ENCODE measurements at regions not wholly inside any gene's neighbourhood (a gene's known extent, or its start where the extent isn't known, plus 50 kb on each side); places are given as distances from the start of the nearest gene placed in this dataset.
"Not testable (repeated sequence)": the region's sequence is repeated elsewhere in the genome, so short reads cannot be mapped to it uniquely, and the experiment has no call there.

GRCh38 chr4:14916554-14917297, 85.6 kb upstream of the CPEB2 start:
- ChIA-PET CTCF (no interaction called here), POLR2A (no interaction called here)
- Mint-ChIP-seq H3K4me3 (no peak overlapping the region), H3K27ac (no peak overlapping the region), H3K36me3 (ENCODE audit: low read depth) (no peaks in the 10 kb centered on the region), H3K27me3 (ENCODE audit: low read depth) (peaks cover 6% of the 10 kb centered on the region), H3K4me1 (ENCODE audit: low read depth) (no peaks in the 10 kb centered on the region), H3K9me3 (ENCODE audit: insufficient read depth) (no peaks in the 10 kb centered on the region)
- ATAC-seq (no peak), DNase-seq (no peak)

GRCh38 chr4:14917298-14917633, 85.0 kb upstream of the CPEB2 start:
- Mint-ChIP-seq H3K4me1 (ENCODE audit: low read depth) (no peaks in the 10 kb centered on the region), H3K27ac (no peak overlapping the region), H3K27me3 (ENCODE audit: low read depth) (peaks cover 6% of the 10 kb centered on the region), H3K9me3 (ENCODE audit: insufficient read depth) (no peaks in the 10 kb centered on the region), H3K4me3 (no peak overlapping the region), H3K36me3 (ENCODE audit: low read depth) (no peaks in the 10 kb centered on the region)
- CTCF ChIA-PET, result no interaction called here
- DNase-seq, result no peak
- no peak for ATAC-seq
- POLR2A ChIA-PET, result no interaction called here

GRCh38 chr4:14918336-14918735, 83.9 kb upstream of the CPEB2 start:
- no peaks in the 10 kb centered on the region for H3K9me3 Mint-ChIP-seq (ENCODE audit: insufficient read depth)
- H3K4me3 Mint-ChIP-seq, result no peak overlapping the region
- ATAC-seq (no peak), DNase-seq (no peak)
- CTCF ChIA-PET, result no interaction called here
- no peaks in the 10 kb centered on the region for H3K4me1 Mint-ChIP-seq (ENCODE audit: low read depth)
- POLR2A ChIA-PET, result no interaction called here
- H3K27ac Mint-ChIP-seq, result no peak overlapping the region
- no peaks in the 10 kb centered on the region for H3K36me3 Mint-ChIP-seq (ENCODE audit: low read depth)
- H3K27me3 Mint-ChIP-seq (ENCODE audit: low read depth), result peaks cover 3% of the 10 kb centered on the region

- ATAC-seq (no peak), DNase-seq (no peak)
- H3K27me3 Mint-ChIP-seq (ENCODE audit: low read depth), result peaks cover 3% of the 10 kb centered on the region
- H3K27ac Mint-ChIP-seq, result no peak overlapping the region
- H3K36me3 Mint-ChIP-seq (ENCODE audit: low read depth), result no peaks in the 10 kb centered on the region
- ChIA-PET POLR2A (interaction anchor here (0.6 kb wide), 1 partner anchor 1619 kb away, joined by 3 read pairs; no protein-coding TSS in a partner anchor), CTCF (no interaction called here)
- no peaks in the 10 kb centered on the region for H3K4me1 Mint-ChIP-seq (ENCODE audit: low read depth)
- H3K9me3 Mint-ChIP-seq (ENCODE audit: insufficient read depth), result no peaks in the 10 kb centered on the region
- no peak overlapping the region for H3K4me3 Mint-ChIP-seq
These were observed 82.5 kb upstream of the CPEB2 start for GRCh38 chr4:14919785-14920184.

GRCh38 chr4:14920237-14920636, 82.0 kb upstream of the CPEB2 start:
- CTCF ChIA-PET, result no interaction called here
- Mint-ChIP-seq H3K4me1 (ENCODE audit: low read depth) (no peaks in the 10 kb centered on the region), H3K4me3 (no peak overlapping the region), H3K9me3 (ENCODE audit: insufficient read depth) (no peaks in the 10 kb centered on the region), H3K36me3 (ENCODE audit: low read depth) (no peaks in the 10 kb centered on the region), H3K27ac (no peak overlapping the region), H3K27me3 (ENCODE audit: low read depth) (peaks cover 3% of the 10 kb centered on the region)
- POLR2A ChIA-PET, result interaction anchor here (0.6 kb wide), 1 partner anchor 1618 kb away, joined by 3 read pairs; no protein-coding TSS in a partner anchor
- ATAC-seq (no peak), DNase-seq (no peak)

GRCh38 chr4:14920759-14921320, 81.4 kb upstream of the CPEB2 start:
- H3K27me3 Mint-ChIP-seq (ENCODE audit: low read depth), result peaks cover 3% of the 10 kb centered on the region
- ChIA-PET CTCF (no interaction called here), POLR2A (no interaction called here)
- no peak overlapping the region for H3K4me3 Mint-ChIP-seq
- DNase-seq (peak; percentile 28), ATAC-seq (peak; percentile 52)
- H3K4me1 Mint-ChIP-seq (ENCODE audit: low read depth), result no peaks in the 10 kb centered on the region
- no peak overlapping the region for H3K27ac Mint-ChIP-seq
- no peaks in the 10 kb centered on the region for H3K9me3 Mint-ChIP-seq (ENCODE audit: insufficient read depth)
- no peaks in the 10 kb centered on the region for H3K36me3 Mint-ChIP-seq (ENCODE audit: low read depth)

- ATAC-seq; H3K9me3 Mint-ChIP-seq (ENCODE audit: insufficient read depth); H3K4me1 Mint-ChIP-seq (ENCODE audit: low read depth); CTCF ChIA-PET; H3K27ac Mint-ChIP-seq; DNase-seq; H3K36me3 Mint-ChIP-seq (ENCODE audit: low read depth); H3K4me3 Mint-ChIP-seq; POLR2A ChIA-PET; H3K27me3 Mint-ChIP-seq (ENCODE audit: low read depth): not testable (repeated sequence)
These were observed 80.5 kb upstream of the CPEB2 start for GRCh38 chr4:14921781-14922180.

- DNase-seq (peak; percentile 32), ATAC-seq (peak; percentile 64)
- H3K27ac Mint-ChIP-seq, result no peak overlapping the region
- ChIA-PET POLR2A (interaction anchor here (1.2 to 1.7 kb wide), 2 partner anchors 77 to 79 kb away, joined by 4 to 8 read pairs; no protein-coding TSS in a partner anchor), CTCF (no interaction called here)
- no peak overlapping the region for H3K4me3 Mint-ChIP-seq
- no peaks in the 10 kb centered on the region for H3K4me1 Mint-ChIP-seq (ENCODE audit: low read depth)
- H3K9me3 Mint-ChIP-seq (ENCODE audit: insufficient read depth), result no peaks in the 10 kb centered on the region
- no peaks in the 10 kb centered on the region for H3K36me3 Mint-ChIP-seq (ENCODE audit: low read depth)
- no peaks in the 10 kb centered on the region for H3K27me3 Mint-ChIP-seq (ENCODE audit: low read depth)
These were observed 78.0 kb upstream of the CPEB2 start for GRCh38 chr4:14924076-14924811.

- no peak for ATAC-seq
These were observed 77.4 kb upstream of the CPEB2 start for GRCh38 chr4:14924812-14925344.

GRCh38 chr4:14925471-14925870, 76.8 kb upstream of the CPEB2 start:
- no peak for ATAC-seq
- CTCF ChIA-PET, result no interaction called here
- POLR2A ChIA-PET, result interaction anchor here (1.7 kb wide), 1 partner anchor 76 kb away, joined by 4 read pairs; no protein-coding TSS in a partner anchor

More at GRCh38 chr4:14924812-14925344, 77.4 kb upstream of the CPEB2 start:
- Mint-ChIP-seq H3K36me3 (ENCODE audit: low read depth) (no peaks in the 10 kb centered on the region), H3K27ac (no peak overlapping the region), H3K4me1 (ENCODE audit: low read depth) (no peaks in the 10 kb centered on the region), H3K9me3 (ENCODE audit: insufficient read depth) (no peaks in the 10 kb centered on the region), H3K27me3 (ENCODE audit: low read depth) (no peaks in the 10 kb centered on the region), H3K4me3 (no peak overlapping the region)
- no peak for DNase-seq
- ChIA-PET POLR2A (interaction anchor here (1.2 to 1.7 kb wide), 2 partner anchors 76 to 79 kb away, joined by 4 to 8 read pairs; no protein-coding TSS in a partner anchor), CTCF (no interaction called here)

GRCh38 chr4:14926368-14926767, 75.9 kb upstream of the CPEB2 start:
- ChIA-PET CTCF (no interaction called here), POLR2A (no interaction called here)
- DNase-seq (no peak), ATAC-seq (no peak)
- Mint-ChIP-seq H3K9me3 (ENCODE audit: insufficient read depth) (no peaks in the 10 kb centered on the region), H3K4me1 (ENCODE audit: low read depth) (no peaks in the 10 kb centered on the region), H3K4me3 (no peak overlapping the region), H3K27ac (no peak overlapping the region), H3K36me3 (ENCODE audit: low read depth) (no peaks in the 10 kb centered on the region), H3K27me3 (ENCODE audit: low read depth) (no peaks in the 10 kb centered on the region)

More at GRCh38 chr4:14925471-14925870, 76.8 kb upstream of the CPEB2 start:
- Mint-ChIP-seq H3K4me1 (ENCODE audit: low read depth) (no peaks in the 10 kb centered on the region), H3K4me3 (no peak overlapping the region), H3K27me3 (ENCODE audit: low read depth) (no peaks in the 10 kb centered on the region), H3K36me3 (ENCODE audit: low read depth) (no peaks in the 10 kb centered on the region), H3K9me3 (ENCODE audit: insufficient read depth) (no peaks in the 10 kb centered on the region), H3K27ac (no peak overlapping the region)
- DNase-seq, result no peak

- H3K4me1 Mint-ChIP-seq (ENCODE audit: low read depth), result no peaks in the 10 kb centered on the region
- H3K4me3 Mint-ChIP-seq, result no peak overlapping the region
- H3K36me3 Mint-ChIP-seq (ENCODE audit: low read depth), result no peaks in the 10 kb centered on the region
- no peaks in the 10 kb centered on the region for H3K9me3 Mint-ChIP-seq (ENCODE audit: insufficient read depth)
- ChIA-PET CTCF (no interaction called here), POLR2A (no interaction called here)
- DNase-seq (no peak), ATAC-seq (no peak)
- H3K27me3 Mint-ChIP-seq (ENCODE audit: low read depth), result peaks cover 6% of the 10 kb centered on the region
- H3K27ac Mint-ChIP-seq, result no peak overlapping the region
These were observed 74.2 kb upstream of the CPEB2 start for GRCh38 chr4:14928035-14928434.
